ENCODE measurements at regions not wholly inside any gene's neighbourhood (a gene's known extent, or its start where the extent isn't known, plus 50 kb on each side); places are given as distances from the start of the nearest gene placed in this dataset.

DNA sequence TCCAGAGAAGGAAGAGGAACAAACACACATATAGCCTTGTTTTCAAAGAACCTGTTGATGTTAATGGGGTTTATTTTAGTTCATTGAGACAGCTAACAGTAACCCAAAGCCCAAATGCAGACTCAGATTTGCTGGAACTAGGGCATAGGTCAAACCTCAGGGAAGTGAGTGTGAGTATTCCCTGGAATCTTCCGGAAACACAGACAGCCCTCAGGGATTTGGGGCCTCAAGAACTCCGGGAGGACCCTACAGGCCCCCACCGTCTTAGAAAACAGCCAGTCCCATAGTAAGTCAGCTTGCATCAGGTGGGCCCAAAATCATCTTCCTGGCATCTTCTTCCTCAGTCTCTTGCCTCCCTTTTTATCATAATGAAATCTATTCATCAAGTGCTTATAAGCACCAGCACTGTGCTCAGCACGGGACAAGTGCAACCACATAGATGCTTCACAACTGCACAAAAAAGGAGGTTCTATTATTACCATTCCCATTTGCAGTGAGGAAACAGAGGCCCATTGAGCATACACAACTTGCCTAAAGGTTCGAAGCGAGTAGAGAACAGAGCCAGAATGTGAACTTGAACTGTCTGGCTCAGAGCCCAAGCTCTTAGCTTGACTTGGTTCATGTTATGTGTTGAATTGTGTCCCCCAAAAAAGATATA lies 50.2 kb upstream of the BCL11A start:
- DNase-seq, result no peak

DNA sequence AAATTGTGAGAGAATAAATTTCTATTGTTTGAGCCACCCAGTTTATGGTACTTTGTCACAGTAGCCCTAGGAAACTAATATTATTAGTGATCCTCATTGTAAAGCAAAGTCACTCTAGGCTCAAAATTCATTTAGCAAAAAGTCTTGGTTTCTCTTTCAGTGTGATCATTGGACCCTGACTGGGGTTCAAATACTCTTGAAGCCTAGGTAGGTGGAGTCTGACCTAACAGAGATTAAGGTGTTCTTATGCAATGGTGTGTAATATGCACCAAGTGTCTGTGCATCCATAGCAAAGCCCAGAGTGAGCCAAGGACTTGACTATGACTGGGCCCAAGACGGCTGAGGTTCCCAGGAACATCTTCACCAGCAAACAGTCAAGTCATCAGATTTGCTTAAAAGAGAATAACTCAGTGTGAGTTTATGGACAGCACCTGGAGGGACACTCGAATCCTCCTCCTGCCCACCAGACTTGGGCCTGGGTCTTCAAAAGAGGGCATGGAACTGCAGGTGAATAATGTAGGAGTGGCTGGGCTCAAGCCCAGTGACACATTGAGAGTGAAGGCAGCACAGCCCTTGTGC lies 51.1 kb upstream of the BCL11A start:
- no peak for DNase-seq

DNA sequence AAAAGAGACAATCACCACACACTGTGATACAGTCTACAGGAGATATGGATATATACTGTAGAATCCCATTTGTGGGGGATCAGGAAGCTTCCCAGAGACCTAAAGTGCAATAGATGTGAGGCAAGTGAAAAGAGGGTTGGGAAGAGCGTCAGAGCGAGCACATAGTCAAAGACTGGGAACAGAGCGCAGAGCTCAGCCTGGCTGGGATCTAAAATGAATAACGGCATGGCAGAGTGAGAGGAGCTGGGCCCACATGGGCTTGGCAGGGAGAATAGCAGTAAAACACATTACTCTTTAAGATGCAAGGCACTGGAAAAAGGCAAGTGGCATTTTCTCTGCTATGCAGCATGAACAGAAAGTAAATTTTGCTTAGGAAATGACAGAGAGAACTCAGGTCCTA lies 52.4 kb upstream of the BCL11A start:
- DNase-seq, result no peak

DNA sequence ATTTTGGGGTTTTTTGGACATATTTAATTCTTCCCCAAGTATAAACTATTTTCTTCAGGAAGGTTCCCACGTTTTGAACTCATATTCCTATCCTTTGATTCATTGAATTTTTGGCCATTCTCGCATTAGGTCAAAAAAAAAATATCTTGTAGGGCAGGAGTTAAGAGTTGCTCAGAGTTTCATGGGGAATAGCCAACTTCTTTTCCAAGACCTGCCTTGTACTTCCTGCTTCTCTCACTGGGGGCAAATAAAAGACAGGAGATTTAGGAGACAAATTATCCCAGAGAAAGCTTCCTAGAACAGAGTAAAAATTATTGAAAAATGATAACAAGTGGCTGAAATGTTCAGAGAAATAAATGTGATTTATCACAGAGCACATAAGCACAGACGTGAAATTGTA lies 55.2 kb upstream of the BCL11A start:
- peak; percentile 18 for DNase-seq

DNA sequence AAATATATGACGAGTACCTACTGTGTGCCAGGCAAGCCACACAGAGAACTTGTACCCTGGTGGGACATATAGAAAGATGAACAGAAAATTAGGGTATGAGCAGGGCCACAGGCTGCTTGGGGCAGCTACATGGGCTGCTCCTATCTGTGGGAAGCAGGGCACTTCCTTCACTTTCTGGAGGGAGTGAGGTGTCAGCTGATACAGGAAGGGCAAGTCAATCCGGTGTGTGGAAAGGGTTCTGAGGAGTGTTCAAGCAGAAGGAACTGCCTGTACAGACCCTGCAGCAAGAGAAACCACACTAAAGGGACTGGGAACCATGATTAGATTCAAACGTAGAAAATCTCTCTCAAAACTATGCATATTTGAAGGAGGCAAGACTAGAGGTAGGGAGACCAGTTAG lies 58.6 kb upstream of the BCL11A start:
- no peak for DNase-seq

DNA sequence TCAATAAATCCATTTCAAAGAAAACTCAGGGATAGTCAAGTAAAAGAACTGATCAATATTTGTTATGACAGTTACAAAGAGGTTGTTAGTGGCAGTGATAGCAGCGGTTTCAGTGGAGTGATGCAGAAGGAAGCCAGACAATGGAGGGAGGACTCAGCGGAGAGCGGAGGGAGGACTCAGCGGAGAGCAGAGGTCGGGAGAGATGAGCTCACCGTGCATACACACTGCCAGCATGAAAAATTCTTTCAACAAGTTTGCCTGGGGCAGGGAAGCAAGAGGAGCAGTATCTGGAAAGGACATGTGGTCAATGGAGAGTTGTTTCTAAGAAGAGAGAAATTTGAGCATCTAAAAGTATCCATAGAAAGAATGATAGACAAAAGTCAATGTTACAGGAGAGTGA lies 60.9 kb upstream of the BCL11A start:
- no peak for DNase-seq

DNA sequence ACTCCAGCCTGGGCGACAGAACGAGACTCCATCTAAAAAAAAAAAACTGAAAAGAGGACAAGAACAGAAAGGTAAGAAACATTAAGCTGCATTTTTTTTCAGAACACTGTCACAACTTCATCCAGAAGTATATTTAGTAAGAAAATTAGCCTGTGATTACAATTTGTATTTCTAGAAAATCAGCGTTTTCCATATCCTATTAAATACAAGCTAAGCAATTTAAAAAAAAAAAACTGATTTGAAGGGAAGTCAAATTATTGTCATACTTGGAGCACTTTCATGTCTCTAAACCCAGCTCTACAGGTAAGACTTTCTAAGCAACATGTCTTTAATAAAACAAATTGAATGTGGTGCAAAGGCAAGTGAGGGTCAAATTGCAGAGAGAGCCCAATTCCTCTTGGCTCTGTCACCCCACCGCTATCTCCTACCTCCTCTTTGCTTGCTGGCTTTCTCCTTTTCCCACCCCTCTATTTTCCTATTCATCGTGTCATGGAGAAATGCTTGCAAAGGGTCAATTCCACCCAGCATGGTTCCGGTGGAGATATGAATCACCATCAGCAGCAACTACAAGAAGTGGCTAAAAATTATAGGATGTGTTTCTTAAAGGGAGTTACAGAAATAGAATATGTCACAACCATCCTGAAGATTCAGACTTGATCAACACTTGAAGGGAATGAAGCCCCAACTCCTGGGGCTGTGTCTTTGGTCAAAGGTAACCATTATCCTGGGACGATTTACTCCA lies 68.4 kb upstream of the BCL11A start:
- no peak for DNase-seq

DNA sequence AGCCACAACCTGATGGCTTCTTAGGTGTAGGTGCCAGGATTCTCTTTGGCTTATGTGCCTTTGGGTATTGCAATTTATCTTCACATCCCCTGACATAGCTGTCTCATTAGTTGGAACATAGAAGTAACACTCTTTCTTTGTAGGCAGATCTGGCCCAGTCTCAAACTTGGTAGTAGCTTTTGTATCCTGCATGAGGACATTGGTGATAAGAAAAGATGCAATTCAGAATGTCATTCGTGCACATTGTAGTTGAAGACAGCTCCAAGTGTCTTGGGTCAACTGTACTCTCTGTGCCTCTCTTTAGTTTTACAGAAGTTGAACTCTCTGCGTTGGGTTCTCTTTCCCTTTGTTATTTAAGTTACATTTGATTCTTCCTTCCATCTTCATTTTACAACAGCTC lies 69.6 kb upstream of the BCL11A start:
- DNase-seq, result no peak

DNA sequence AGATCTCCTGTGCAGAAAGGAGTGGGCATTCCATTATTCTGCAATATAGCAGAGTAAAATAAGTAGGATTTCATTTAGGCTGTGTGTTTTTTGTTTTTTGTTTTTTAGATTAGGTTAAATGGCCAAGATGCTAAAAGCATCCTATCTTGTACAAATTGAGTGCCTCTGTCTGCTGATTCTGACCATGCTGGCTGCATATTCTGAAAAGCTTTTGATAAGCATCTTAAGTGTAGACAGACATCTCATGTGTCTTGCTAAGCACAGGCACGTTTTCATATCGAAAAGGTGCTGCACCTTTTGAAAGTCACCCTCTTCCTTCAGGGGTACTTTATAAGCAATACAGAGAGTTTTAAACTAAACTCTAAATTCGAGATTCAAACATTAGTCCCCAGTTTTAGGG lies 74.0 kb upstream of the BCL11A start:
- DNase-seq, result no peak

DNA sequence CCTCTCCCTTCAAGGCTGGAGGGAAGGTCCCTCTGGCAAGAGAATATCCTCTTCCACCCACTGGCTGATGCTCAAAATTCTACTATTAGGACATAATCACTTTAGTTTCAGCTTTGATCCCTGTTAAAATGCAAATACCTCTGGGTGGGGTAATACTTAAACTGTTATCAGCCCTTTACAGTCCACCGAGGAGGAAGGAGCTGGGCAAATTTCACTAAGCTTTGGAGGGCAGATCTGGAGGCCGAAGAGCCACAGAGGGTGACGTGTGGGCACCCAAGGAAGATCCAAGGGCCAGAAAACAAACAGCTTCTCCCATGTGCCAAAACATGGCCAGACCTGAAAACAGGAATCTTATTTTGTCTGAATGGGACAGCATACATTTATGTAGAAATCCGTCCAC lies 74.6 kb upstream of the BCL11A start:
- DNase-seq, result no peak

DNA sequence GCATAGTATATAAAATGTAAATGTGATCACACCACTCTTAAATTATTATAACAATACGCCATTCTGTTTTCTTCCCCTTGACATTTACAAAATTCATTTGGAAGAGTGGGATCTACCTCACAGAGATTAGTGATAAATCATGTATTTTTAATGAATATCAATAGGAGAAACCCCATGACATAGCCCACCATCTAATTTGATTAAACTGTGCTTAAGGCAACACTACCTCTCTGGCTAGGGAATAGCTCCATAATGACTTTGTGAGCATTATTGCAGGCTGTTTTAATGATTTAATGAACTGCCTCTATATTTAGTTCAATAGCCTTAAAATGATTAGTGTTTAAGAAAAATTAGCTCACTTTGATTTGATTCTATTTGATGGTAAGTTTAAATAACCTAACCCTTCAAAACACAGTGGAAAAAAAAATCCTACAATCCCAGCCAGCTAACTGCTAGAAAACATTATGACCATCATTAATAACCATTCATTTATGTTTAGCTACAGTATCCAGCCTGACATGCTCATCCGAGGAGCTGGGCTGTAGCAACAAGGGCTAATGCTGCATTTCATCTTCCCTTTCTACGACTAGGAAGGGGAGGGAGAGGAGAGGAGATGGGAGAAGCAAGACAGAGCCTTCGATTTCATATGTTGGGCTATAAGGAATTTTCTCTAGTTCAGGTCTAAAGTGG lies 75.3 kb upstream of the BCL11A start:
- no peak for DNase-seq

DNA sequence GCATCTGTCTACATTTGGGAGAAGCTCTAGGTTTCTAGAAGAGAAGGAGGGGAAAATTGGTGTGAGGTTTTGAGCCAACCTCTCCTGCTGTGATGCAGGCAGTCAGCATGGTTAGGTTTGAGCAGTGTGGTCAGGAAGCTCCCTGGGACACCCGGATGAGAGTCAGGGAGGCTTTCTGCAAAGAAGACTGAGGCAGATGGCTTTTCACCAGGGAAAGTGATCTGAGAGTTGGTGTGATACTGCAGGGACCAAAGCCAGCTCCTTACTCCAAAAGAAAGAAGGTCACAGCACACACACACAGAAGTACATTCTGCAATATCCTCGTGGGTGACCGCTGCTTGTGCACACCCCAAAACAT lies 75.8 kb upstream of the BCL11A start:
- no peak for DNase-seq

DNA sequence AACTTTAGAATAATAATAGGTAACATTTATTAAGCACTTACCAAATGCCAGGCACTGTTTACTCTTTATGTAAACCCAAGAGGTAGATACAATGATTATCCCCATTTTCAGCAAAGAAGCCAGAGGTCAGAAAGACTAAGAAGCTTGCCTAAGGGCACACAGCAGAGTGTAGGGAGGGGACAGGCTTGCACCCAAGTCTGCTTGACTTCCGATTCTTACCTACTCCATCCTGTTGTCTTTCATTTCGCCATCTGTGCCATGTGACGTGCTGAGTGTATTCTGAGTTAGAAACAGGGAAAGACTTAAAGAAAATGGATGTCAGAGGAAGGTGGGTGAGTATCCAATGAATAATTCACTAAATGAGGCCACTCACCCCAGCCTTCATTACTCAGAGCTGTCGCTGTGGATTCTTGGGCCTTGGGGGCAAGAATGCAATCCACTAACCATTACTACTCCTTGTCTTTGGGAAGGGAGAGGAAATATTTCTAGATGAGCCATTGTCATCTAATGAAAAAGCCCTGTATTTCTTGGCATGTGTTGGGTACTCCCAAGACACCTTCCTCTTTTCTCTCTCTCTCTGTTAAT lies 76.4 kb upstream of the BCL11A start:
- DNase-seq, result no peak

DNA sequence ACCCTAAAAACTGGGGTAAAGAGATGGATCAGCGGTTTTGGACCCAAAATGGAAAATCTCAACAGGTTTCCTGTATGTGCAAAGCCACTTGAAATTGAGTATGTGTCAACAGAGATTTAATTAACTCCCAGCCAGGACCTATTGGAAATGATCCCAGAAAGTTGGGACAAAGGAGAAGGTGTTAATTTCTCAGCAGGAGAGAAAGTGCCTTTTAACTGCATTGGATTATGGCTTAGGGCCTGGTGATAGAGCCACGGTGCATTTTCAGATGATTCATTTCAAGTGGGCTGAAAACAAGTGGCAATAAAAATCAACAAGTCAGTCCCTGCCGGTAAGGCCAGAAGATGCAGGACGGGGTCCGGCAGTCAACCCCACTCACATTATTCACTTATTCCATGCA lies 80.2 kb upstream of the BCL11A start:
- DNase-seq, result no peak

DNA sequence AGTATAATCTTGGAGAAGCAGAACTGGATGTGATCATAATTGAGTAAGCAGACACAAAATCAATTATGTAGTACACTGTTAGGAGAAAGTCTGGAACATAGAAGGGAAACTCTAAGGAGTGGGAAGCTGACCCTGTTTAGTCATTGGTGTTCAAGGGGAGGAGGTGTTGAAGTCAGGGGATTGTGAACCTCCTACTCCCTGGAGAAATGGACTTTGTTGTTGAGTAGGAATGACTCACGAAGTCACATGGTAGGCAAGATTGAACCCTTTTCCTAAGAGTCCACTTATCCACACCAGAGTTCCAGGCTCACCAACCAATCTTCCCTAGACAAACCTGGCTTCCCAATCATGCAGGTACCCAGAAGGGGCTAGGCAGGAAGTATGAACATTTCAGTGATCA lies 81.0 kb upstream of the BCL11A start:
- peak; percentile 4 for DNase-seq

DNA sequence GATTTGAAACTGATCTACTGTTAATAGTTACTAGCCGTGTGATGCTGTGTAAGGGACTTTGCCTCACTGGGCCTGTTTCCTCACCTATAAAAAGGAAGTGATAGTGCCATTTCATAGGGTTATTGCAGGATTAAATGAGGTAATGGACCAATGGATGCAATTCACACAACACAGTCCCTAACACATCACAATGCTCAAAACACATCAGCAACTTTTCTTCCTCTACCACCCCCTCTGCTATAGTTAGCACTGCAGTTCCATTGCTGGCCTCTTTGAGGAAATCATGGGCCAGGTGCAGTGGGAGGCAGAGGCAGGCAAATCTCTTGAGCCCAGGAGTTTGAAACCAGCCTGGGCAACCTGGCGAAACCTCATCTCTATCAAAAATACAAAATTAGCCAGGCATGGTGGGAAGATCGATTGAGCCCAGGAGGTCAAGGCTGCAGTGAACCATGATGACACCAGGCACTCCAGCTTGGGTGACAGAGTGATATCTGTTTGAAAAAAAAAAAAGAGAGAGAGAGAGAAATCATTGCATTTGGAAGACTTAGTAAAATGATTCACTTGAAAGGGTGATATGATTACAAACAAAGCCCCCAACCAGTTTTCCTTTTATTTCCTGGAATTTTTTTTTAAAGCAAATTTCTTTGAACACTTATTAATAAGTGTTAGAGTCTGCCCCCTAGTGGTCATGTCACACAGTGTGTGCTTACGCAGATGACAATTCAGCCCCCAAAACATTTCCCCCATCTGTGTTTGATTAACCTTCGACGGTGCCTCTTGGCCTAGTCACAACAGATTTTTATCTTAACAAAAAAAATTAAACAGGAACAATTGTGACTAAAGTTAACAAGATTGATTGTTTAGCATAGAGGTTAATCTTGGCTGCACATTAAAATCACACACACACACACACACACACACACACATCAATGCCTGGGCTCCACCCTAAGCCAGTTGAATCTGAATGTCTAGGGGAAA lies 88.6 kb upstream of the BCL11A start:
- DNase-seq, result peak; percentile 55

DNA sequence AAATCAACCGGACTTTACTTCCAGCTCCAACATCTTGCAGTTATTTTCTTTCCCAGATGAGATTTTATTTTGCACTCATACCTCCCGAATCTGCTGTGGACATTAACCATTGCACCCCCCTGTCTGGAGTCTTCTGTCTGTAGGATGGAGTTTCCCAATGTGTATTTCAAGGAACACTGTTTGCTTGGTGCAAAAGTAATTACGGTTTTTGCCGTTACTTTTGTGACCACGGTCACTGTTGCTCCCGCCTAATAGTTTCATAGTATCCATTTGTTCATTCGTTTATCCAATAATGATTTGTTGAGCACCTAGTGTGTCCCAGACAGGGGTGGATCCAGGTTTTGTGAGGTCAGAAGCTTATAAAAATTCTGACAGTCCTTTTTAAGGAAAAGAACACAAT lies 90.3 kb upstream of the BCL11A start:
- DNase-seq, result no peak

DNA sequence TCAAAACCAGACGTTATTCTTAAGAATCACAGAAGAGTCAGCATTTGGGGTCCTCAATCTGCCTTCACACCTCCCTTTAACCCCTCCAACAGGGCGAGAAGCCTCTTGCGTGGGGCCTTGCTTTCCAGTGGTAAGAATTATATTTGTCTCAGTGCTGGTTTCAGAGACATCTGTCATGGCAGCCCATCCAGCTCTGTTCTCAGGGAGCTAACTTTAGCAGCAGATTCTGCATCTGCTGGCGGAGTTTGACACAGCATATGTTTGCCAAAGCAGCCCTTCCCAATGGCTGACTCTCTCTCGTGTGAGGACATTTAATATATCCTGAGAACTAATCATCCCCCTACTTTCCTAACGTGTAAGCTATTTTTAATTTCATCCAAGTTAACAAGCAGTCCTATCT lies 91.5 kb upstream of the BCL11A start:
- DNase-seq, result no peak

DNA sequence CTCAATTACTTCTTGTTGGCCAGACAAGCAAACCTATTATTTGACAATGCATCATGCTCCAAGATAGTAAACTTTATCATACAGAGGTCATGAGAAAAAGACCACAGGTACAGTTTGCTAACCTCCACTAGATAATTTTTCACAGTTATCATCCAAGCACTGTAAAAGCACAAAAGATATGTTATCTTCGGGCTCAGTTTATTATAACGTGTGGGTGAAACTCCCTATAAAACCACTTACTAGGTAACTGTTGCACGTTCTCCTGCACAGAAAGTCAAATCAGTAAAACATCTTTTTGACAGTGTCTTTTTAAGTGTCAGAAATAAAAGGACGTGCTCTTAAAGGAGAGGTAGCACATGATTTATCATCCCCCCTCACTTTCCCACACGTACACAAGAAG lies 94.7 kb upstream of the BCL11A start:
- no peak for DNase-seq

DNA sequence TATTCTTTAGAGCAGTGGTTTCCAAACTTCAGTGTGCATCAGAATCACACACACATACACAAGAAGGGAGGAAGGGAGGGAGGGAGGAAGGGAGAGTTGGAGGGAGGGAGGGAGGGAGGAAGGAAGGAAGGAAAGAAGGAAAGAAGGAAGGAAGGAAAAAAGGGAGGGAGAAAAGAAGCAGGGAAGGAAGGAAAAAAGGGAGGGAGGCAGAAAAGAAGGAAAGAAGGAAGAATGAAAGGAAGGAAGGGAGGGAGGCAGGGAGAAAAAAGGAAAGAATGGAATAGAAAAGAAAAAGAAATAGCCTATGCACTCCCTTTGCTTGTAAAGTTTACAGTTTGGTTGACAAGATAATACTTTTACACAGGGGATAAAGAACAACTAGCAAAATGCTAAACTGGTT lies 96.3 kb upstream of the BCL11A start:
- no peak for DNase-seq

DNA sequence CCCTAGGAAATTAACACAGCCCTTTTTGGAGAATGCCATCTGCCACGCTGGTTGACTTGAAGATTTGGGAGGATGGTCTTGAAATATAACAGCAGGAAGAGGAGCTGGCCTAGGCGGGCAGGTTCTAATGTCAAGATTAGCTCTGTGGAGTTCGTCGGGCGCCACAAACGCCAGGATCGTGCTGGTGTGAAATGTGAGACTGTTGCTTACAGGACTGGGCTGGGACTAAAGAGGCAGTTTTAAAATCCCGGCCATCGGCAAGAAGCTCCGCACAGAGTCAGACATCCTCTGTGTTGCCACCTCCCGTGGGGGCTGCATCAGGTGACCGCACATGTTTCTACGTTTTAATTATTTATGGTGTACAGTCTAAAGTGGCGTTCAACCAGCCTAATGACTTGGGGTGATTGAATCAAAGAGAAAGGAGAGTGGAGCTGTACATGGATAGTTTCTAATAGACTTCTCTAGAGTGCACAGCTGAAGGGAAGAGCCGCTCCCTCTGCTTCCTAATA lies 99.4 kb upstream of the BCL11A start:
- no peak for DNase-seq

DNA sequence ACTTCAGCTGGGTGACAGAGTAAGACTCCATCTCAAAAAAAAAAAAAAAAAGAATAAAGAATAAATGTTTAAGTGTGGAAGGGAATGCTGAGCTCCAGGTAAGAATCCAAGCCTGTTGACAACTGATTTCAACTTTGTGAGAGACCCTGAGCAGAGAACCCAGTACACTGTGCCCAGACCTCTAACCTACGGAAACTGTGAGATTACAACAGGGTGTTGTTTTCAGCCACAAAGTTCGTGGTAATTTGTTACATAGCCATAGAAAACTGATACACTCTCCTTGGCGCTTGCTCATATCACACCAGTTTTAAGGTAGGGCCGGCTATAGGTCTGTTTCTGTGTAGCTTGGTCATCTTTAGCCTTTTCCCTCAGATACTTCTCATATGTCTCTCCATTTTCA lies 98.4 kb upstream of the PAPOLG start:
- no peak for DNase-seq

Measured in fibroblast of skin of scalp (primary cell).